Inflammatory macrophage treated with lipopolysaccharide for 4 hours (primary cell): ENCODE measurements at regions not wholly inside any gene's neighbourhood (a gene's known extent, or its start where the extent isn't known, plus 50 kb on each side); places are given as distances from the start of the nearest gene placed in this dataset.
"Not testable (repeated sequence)": the region's sequence is repeated elsewhere in the genome, so short reads cannot be mapped to it uniquely, and the experiment has no call there.

Experiments used
- DNase-seq: peaks from one replicate; pipeline ENCODE4 v3.0.0-alpha.2; 2020

DNA sequence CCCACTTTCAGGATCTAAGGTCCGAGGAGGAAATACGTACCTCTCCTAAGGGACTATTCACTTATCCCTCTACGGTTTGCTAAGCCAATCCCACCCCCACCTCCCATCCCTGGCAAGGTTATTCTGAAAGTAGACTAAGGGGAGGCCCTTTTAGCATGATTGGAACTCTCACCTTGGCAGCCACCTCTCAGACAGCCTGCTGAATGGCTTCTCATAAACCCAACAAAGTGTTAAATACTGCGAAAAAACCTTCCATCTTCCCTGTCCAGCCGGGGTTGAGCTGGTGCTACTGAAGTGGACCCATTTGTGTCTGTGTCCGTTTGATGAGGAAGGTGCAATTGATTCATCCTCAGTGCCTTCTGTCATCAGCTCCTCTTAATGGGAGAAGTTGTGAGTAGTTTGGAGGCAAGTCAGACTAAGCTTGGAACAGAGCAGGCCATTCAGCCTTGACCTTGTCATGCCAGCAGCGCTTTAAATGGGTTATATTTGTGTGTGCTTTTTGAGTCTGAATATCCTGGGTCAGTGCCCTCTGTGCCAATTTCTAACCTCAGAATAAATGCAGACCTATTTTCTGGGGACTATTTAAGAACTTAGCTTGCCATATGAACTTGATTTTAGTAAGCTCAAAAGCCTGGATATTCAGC is 476.3 kb upstream of the ZNF608 start:
- no peak for DNase-seq

DNA sequence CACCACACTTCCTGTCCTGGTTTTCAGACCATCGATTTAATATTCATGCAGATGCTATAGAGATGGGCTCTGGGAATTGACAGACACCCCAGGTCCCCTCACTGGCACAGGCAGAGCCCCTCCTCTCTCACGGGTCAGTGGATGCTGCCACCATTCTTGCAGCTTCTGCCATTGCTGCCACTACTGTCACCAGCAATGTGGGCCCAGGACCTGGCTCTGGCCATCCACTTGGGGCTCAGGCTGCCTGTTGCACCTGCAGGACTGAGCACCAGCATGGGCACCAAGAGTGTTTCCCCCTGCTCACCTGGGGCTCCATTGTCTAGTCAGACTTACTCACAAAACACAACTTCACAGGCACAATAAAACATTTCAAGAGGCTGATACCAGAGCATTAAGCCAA is 479.0 kb upstream of the ZNF608 start:
- DNase-seq = no peak

DNA sequence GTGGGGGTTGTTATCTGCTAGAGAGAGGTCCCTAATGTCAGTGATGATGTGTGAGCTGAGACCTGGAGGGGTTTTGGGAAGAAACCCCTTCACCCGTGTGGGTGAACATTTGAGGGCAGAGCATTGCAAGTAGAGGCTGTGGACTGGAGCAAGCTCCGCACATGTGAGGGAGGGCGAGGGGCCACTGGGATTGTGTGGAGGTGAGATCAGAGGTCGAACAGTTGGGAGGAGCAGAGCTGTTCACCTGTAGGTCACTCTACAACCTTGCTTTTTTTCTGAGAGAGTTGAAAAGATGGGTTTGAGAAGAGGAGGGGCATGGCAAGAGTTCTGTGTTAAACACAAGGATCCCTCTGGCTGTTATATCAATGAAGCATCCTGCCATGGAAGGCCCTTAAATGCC is 480.4 kb upstream of the ZNF608 start:
- no peak for DNase-seq

DNA sequence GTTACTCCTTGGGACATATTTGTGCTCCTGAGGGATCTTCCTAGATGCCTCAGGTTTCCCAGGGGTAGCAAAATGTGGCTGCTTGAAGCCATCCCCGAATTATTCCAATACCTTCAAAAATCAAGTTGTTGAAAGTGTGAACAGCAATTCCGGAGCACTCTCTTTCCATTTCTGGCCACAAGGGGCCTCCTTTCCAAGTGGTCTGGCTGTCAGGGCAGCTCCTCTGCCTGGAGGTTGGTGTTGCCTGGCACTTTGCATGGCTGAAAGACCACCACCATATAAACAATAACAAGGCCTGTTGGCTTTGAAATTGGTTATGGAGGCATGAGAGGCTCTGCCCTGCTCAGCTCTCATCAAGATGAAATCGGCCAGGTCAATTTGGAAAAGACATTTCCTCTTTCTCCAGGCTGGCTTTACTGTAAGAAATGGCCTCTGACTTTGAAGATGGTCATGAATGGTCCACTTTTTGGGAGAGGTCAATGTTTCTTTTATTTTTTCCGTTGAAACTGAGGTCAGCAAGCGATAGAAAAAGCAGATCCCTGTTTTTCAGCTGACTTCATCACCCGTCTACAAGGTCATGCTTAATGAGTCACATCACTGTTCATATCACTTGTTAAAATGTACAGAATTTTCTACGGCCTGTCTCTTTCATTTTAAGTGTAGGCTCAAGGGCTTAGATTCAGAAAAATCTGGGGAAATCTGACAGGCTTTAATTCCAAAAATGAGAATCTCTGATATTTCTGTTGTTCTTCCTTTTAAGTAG is 481.1 kb upstream of the ZNF608 start:
- peak; percentile 2 for DNase-seq

DNA sequence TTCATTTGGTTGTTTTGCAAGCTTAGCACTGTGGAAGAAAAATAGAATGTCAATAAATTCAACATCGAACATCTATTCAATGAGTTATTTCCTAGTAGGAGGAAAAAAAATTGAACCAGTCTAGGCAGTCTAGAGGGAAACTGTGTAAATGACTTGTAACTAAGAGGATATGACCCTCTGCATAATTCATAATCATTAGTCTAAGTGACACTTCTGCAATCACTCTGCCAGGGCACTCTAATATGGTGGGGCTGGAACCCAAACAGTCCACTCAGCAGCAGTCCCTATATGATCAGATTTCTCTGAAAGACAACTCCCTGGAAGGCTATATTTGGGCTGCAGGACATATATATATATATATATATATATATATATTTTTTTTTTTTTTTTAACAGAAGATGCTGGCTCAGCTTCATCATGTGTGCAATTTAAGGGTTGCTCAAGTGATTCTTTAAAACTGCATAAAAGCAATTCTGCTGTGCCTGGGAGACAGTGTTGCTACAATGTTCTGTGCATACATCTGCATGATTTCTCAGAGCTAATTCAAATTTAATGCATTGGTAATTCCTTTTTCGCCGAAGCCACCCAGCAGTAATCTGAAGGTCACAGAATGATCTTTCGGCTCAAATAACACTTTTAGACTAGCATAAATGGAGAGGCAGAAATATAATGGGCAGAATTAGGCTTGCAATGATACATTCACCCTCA is 482.1 kb upstream of the ZNF608 start:
- DNase-seq = no peak

DNA sequence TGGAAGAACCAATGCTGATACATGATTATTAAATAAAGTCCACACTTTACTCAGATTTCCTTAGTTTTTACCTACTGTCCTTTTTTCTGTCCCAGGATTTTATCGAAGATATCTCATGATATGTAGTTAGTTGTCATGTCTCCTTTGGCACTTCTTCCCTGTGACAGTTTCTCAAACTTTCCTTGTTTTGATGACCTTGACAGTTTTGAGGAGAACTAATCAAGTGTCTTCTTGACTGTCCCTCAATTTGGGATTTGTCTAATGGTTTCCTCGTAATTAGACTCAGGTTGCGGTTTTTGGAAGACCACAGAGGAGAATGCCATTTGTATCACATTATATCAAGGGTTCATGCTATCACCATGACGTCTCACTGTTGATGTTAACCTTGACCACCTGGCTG is 483.1 kb upstream of the ZNF608 start:
- no peak for DNase-seq

DNA sequence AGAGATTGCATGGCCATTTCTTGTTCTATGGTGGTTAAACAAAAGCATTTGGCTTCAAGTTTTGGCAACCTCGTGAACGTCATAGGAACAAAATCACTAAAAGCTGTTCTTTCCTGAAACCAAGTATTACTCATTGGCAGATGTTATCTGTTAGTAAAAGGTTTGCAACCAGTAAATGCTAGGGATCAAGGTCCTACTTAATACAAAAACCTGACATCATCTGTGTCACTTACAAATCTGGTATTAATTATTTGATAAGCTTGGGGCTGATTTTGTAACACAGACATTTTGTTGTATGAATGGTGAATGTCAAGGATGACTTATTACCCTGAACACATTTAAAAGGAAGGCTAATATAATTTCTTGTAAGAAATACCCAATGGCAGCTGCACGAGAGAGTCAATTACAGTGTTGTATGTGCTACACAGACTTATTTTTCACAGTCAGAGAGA is 486.4 kb upstream of the ZNF608 start:
- no peak for DNase-seq

DNA sequence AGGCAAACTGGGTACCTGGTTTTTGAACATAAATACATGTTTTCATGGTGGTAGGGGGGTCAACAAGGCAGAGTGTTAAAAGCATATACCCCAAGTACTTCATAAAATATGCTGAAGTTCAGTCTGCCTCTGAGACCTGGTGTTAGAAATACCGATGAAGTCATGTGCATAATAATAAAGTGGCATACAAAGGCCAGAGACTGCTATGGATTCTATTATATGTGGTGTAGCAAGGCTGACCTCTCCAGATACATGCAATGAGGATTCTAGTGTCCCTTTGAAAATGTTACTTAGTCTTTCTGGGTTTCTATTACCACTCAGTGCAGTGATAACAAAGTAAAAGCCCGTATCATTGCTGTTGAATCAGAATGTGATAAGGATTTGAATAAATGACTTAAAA is 487.5 kb upstream of the ZNF608 start:
- no peak for DNase-seq

DNA sequence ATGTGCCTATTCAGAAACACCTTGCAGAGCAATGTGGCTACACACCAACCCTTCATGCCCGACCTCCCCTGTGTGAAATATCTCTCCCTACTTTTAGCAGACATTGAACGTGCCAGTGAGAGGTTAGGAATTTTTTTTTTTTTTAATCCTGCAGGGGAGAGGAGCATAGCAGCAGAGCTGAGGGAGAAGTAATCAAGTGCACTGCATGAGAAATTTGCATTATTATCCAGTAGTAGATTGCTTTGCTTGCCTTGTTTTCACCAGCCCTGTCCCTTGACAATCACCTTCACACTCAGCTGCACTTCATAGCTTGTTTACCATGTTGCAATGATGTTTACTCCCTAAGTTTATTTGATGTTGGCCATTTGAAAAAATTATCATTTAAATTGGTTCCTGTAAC is 489.6 kb upstream of the ZNF608 start:
- DNase-seq = no peak

DNA sequence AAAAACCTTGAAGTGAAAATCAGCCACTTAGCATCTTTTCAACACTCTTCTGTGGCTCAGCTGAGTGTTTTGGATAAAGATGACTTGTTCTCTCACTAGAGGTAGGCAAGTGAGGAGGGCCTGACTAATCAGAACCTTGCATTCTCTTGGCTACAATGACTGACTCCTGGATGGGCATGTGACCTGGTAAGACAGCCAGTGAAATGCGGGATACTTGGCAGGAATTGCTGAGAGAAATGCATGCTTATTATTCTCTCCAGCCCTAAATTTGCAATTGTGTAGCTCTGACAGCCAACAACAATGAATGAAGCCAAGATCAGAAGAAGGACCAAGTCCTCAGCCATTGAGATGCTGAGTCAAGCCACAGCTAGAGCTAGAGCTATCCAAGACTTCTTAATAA is 490.5 kb upstream of the ZNF608 start:
- no peak for DNase-seq

DNA sequence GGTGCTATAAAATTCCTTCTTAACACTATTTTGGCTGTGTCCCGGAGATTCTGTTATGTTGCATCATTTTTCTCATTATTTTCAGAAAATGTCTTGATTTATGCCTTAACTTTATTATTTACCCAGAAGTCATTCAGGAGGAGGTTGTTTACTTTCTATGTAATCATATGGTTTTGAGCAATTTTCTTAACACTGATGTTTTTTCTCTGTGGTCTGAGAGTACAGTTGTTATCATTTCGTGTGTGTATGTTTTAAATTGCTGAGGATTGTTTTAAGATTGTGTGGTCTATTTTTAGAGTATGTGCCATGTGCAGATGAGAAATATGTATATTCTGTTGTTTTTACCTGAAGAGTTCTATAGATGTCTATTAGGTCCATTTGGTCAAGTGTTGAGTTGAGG is 498.1 kb upstream of the ZNF608 start:
- DNase-seq = no peak

DNA sequence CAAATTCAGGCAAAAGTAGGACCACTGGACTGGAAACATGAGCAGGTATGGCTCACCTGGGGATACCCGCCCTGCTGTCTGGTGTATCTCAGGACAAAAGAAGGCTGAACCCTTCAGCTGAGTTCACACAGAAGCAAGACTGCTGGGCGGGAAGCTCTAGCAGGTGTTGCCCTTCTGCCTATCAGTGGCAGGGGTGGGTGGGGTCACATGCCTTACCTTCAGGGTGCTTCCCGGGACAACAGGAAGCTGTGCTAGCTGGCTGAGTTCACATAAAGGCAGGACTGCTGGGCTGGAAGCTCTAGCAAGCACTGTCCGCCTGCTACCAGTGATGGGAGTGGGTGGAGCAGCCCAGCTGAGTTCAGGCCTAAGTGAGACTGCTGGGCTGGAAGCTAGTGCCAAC is 498.8 kb upstream of the ZNF608 start:
- no peak for DNase-seq

DNA sequence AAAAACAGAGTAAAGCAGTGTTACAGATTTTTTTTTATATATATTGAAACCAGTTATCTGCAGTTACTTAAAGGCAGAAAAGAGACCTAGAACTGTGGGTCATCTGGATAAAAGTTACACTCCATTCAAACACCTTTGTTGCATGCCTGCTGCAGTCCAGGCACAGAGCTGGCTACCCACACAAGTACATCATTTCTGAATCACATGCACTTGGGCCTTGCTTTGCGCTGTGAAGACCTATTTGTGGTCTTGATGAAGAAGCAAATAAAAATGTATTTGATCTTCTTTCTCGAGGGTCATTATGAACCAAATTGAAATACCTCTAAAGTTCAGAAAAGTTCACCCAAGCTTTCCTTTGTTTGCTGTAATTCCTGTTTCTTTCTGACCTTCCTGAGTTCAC is 503.0 kb upstream of the ZNF608 start:
- DNase-seq = no peak

DNA sequence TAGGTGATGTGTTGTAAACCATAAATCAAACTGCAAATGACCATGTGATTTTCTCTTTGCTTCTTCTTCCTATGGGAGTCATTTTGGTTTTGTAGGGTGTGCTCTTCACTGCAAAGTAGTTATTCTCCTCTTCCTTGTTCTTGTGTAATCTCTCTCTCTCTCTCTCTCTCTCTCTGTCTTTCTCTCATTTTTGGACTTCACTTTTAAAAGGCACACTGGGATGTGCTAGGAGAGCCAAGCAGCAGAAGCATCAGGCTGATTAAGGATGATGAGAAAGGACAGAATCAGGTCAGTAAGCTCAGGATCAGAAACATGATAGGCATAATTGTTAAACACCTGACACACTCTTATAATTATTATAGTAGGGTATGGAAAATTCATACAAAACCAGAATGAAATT is 505.3 kb upstream of the ZNF608 start:
- DNase-seq = no peak

DNA sequence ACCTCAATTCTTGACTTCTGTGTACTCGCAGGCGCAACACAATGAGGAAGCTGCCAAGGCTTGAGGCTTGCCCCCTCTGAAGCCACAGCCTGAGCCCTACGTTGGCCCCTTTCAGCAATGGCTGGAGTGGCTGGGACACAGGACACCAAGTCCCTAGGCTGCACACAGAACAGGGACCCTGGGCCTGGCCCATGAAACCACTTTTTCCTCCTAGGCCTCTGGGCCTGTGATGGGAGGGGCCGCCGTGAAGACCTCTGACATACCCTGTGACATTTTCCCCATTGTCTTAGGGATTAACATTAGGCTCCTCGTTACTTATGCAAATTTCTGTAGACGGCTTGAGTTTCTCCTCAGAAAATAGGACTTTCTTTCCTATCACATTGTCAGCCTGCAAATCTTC is 507.2 kb upstream of the ZNF608 start:
- not testable (repeated sequence) for DNase-seq

DNA sequence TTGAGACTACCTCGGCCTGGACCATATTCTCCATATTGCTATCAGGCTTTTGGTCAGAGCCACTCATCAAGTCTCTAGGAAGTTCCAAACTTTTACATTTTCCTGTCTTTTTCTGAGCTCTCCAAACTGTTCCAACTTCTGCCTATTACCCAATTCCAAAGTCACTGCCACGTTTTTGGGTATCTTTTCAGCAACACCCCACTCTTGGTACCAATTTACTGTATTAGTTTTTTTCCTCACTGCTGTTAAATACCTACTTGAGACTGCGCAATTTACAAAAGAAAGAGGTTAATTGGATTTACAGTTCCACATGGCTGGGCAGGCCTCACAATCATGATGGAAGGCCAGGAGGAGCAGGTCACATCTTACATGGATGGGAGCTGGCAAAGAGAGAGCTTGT is 507.8 kb upstream of the ZNF608 start:
- no peak for DNase-seq

DNA sequence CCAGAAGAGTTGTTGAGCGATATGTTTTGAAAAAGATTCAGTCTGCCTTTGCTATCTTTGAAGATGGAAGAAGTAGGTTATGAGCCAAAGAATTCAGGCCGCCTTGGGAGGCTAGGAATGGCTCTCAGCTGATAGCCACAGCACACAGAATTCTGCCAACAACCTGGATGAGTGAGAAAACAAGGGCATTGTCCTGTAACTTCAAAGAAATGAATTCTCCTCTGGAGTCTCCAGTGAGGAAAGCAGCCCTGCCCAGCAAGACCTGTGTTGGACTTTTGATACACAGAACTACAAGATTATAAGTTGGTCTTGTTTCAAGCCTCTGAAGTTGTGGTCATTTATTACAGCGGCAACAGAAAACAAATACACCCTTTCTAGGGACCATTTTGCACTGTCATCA is 509.9 kb upstream of the ZNF608 start:
- no peak for DNase-seq

DNA sequence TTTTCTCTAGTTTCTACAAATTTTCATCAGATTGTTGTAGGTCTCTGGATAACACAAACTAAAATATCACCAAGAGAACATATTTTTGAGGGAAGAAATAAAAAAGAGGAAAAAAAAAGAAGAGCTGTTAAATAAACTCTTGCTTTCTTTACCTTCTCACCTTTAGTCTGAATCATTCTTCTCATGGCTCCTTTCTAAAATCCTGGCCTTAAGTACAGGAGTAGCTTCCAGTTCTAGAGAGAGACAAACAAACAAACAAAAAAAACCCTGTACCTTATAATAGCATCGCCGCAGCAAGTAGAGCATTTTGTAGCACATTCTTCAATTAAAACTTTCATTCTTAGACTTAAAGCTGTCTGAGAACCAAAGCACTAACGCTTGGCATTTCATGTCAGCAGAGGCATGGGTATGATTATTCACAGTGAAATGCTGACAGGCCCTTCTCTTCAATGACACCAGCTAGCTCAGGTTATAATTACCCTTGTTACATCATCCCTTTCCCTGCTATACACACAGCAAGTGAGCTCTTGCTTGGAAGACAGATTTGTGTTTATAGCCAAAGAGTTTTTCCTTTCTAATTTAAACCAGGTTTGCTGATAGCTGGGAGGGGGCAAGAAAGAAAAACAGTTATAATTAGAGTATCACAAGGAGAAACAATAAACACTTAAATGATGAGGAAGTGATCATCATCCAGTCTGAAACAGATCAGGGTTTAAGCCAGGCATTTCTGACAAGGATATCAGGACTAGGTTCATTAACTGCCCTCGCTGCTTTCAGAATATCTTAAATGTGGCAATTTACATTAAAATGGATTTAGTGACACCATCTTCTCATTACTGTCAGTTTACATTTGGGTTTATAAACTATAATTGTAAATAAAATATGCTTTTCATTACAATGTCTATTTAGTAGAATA is 510.9 kb upstream of the ZNF608 start:
- no peak for DNase-seq

DNA sequence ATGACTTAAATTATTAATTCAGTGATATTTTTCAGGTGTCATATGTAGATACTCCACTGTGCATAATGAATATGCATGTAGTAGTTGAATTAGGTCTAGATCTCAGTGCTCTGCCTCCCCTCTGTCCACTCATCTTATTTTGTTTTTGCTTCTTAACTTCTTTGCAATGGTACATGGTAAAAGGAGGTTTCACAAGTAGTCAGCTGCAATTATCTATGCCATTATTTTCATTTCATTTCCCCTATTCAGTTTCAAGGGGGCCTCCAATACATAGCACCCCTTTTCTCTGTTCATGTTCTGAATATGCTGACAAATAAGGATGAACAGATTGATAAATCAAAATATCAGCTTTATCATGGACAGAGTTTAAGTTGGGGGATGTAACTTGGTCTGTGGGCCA is 511.6 kb upstream of the ZNF608 start:
- DNase-seq = no peak

DNA sequence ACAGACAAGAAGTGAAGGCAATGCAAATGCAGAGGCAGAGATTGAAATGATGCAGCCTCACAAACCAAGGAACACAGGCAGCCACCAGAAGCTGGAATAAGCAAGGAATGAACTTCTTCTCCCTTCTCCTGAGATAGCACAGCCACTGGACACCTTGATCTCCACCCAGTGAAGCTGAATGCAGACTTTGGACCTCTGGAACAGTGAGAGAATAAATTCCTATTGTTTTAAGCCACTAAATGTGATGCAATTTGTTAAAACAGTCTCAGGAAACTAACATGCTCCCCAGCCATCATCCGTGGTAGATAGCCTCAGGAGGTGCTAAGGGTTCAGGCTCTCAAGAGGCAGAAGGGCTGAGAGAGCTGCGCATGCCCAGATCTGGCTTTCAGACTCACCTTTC is 512.2 kb upstream of the ZNF608 start:
- no peak for DNase-seq

DNA sequence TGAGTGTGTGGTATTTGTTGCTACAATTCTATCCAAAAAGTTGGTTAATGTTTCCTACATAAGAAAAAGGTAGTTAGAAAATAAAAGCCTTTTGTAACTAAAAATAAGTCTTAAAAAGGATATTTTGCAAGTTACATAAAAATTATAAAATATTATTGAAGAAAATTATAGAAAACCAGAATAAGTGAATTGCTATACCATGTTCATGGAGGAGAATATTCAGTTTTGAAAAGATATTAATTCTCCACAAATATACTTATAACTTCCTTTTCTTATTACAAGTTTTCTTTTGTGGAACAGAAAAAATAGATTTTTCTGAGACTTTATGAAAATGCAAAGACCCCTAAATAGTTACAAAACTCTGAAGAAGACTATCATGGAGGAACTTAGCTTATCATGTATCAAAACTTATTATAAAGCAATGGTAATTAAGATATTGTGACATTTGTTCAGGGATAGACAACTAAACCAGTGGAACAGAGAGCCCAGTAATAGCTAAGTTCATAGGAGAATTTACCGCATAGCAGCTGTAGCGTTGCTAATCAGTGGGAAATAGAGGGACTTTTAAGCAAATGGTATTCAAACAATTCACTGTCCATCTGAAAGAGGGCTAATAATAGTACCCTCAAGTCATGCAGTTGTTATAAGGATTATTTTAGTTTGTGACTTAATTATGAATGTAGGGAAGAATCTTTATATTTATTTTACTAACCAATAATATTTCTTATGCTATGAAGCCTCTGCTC is 515.2 kb upstream of the ZNF608 start:
- no peak for DNase-seq

DNA sequence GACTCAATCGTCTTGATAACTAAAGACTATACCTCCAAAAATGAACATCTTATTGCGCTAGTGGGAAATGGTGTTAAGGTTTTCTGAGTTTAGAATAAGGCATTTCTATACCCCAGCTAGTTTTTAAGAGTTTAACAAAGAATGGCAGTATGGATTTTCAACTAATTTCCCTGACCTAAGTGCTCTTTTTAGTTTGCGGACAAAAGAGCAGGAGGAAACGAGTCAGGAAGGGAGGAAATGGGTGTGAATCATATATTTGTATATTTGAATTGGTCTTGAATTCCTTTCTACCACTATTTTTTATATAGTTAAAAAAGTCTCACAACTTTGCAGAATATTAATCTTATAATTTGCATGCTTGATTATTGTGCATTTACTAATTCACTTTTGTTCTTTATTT is 516.3 kb upstream of the ZNF608 start:
- no peak for DNase-seq
